ENCODE measurements at regions not wholly inside any gene's neighbourhood (a gene's known extent, or its start where the extent isn't known, plus 50 kb on each side); places are given as distances from the start of the nearest gene placed in this dataset.

DNA sequence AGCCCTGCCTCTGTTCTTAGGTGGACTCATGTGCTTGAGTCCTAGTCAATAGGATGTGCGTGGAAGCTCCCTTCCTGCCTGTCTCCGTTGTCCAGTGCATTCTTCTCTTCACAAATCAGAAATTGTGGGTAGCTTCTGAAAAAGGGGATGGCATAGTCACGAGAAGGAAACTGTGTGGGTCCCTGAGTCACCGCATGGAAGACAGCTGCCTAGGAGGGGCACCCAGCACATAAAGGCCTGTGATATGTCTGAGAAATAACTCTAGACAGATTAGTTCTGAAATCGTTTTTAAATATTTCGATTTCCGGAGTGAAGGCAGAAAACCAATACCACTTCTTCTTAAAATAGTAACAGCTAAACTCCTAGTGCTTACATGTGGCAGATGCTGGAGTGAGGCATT, 974.4 kb downstream of the BCL11B start:
- DNase-seq (ENCODE audit: low read depth, low spot score) (no peak), FAIRE-seq (no peak)
- Histone ChIP-seq H3K9me1 (replicated peaks; ENCODE audit: control insufficient read depth, extremely low read depth, insufficient read depth, low read length) (no peaks in the 10 kb centered on the region), H2AFZ (ENCODE audit: low read depth, low read length) (no peak overlapping the region), H3K9ac (replicated peaks; ENCODE audit: extremely low read depth, insufficient read depth, low read length) (no peak overlapping the region), H3K9me3 (replicated peaks; ENCODE audit: control insufficient read depth, insufficient read depth, low read length) (peaks cover 7% of the 10 kb centered on the region), H3K4me1 (ENCODE audit: control insufficient read depth, extremely low read depth, insufficient read depth, low read length) (no peaks in the 10 kb centered on the region), H3K27ac (ENCODE audit: insufficient read depth, low read depth, low read length) (no peak overlapping the region), H3K4me2 (ENCODE audit: insufficient read depth, low read length) (no peak overlapping the region), H3K79me2 (ENCODE audit: control insufficient read depth, insufficient read depth, low read length) (no peaks in the 10 kb centered on the region), H3K4me3 (replicated peaks in 1 of 3; ENCODE audit: insufficient read depth in 1 of 3, low read depth in 1 of 3, low read length in 3 of 3) (no peak overlapping the region), H4K20me1 (replicated peaks; ENCODE audit: control insufficient read depth, extremely low read depth, insufficient read depth, low read length) (no peaks in the 10 kb centered on the region), H3K36me3 (ENCODE audit: control insufficient read depth in 2 of 2, extremely low read depth in 1 of 2, insufficient read depth in 2 of 2, low read length in 2 of 2) (no peaks in the 10 kb centered on the region), H3K27me3 (ENCODE audit: control insufficient read depth in 2 of 2, insufficient read depth in 2 of 2, low read length in 2 of 2) (no peaks in the 10 kb centered on the region)
- TF ChIP-seq POLR2AphosphoS5 (IDR thresholded peaks at IDR 0.05; ENCODE audit: insufficient read depth, low read depth, low read length) (no peak), POLR2A (IDR thresholded peaks at IDR 0.05; ENCODE audit: low read depth, low read length) (no peak), FOS (IDR thresholded peaks at IDR 0.05; ENCODE audit: borderline replicate concordance, insufficient read depth, low read length) (no peak), EZH2 (IDR thresholded peaks at IDR 0.05; ENCODE audit: borderline replicate concordance, low read depth, low read length, severe bottlenecking) (no peak), MYC (IDR thresholded peaks at IDR 0.05; ENCODE audit: low read depth, low read length) (no peak), GATA2 (IDR thresholded peaks at IDR 0.05; ENCODE audit: insufficient read depth, insufficient read length, low read depth, low read length) (no peak), JUN (IDR thresholded peaks at IDR 0.05; ENCODE audit: borderline replicate concordance, insufficient read depth, insufficient read length, low read depth) (no peak), CTCF (IDR thresholded peaks at IDR 0.05; ENCODE audit: extremely low read depth in 1 of 2, insufficient read depth in 1 of 2, low read depth in 1 of 2, low read length in 2 of 2) (no peak)
- TF ChIP-seq, protein P1, sequence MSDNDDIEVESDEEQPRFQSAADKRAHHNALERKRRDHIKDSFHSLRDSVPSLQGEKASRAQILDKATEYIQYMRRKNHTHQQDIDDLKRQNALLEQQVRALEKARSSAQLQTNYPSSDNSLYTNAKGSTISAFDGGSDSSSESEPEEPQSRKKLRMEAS (IDR thresholded peaks at IDR 0.05; ENCODE audit: insufficient read depth, insufficient read length): no peak
- dilution Hi-C loops (cut with MboI; ENCODE audit: extremely low pct_ligation_motif_present, low sequenced_read_pairs) (no loop called here), intact Hi-C loops (cut with micrococcal nuclease) (no loop called here)
- CTCF ChIA-PET: no interaction called here
- POLR2A ChIA-PET: no interaction called here
- BruUV-seq (replicated peaks): no TSS peak
